Endothelial cell of umbilical vein (primary cell): ENCODE measurements at regions not wholly inside any gene's neighbourhood (a gene's known extent, or its start where the extent isn't known, plus 50 kb on each side); places are given as distances from the start of the nearest gene placed in this dataset.

ENCODE experiments used
- BruUV-seq: library from RNA; stranded (reverse); fragments of 400-500 nt; replicated peaks from 2 replicates; lab custom pipeline; 2021; lab: Mats Ljungman, UMichigan
- CTCF ChIA-PET: fragments of 300-600, 350-600 bp; sonication (Branson Sonifier 250); formaldehyde crosslinking; loops from one replicate; lab custom pipeline; 2021; ENCODE audit warnings: antibody characterized with exemption, inconsistent platforms; lab: Charles Lee
- POLR2A ChIA-PET: fragments of 300-600, 350-600 bp; sonication (Branson Sonifier 250); formaldehyde crosslinking; loops from one replicate; lab custom pipeline; 2021; ENCODE audit warnings: antibody characterized with exemption, inconsistent platforms; lab: Charles Lee
- DNase-seq: peaks from one replicate; pipeline ENCODE4 v3.0.0-alpha.2; 2011; ENCODE audit warnings: low read depth, low spot score
- FAIRE-seq: peaks from 2 replicates; lab custom pipeline; 2011; peaks lifted over from hg19 to GRCh38; lab: Jason Lieb, UNC
- H2AFZ ChIP-seq: 2 replicates; pipeline ENCODE4 v1.6.0; 2012; ENCODE audit warnings: low read depth, low read length, control low read depth, inconsistent platforms
- H3K27ac ChIP-seq: 2 replicates; pipeline ENCODE4 v1.5.1; 2011; ENCODE audit warnings: low read depth, mild to moderate bottlenecking, control low read depth, low read length, moderate library complexity; ENCODE audit not compliant: insufficient read depth
- H3K27me3 ChIP-seq, 2 experiments: 2 replicates each; pipeline versions ENCODE4 v1.6.0 to v1.6.1; 2011; ENCODE audit warnings: low read length in 2 of 2, mixed read lengths in 1 of 2; ENCODE audit not compliant: control insufficient read depth in 2 of 2, insufficient read depth in 2 of 2
- H3K36me3 ChIP-seq, 2 experiments: 2 replicates in 1 of 2; 3 replicates in 1 of 2; pipeline ENCODE4 v1.5.1; 2011; ENCODE audit warnings: low read length in 2 of 2, mild to moderate bottlenecking in 1 of 2, moderate library complexity in 1 of 2; ENCODE audit not compliant: control insufficient read depth in 2 of 2, insufficient read depth in 2 of 2; ENCODE audit errors: extremely low read depth in 1 of 2
- H3K4me1 ChIP-seq: 3 replicates; pipeline ENCODE4 v1.5.1; 2011; ENCODE audit warnings: mild to moderate bottlenecking, low read length; ENCODE audit not compliant: control insufficient read depth, insufficient read depth; ENCODE audit errors: extremely low read depth
- H3K4me2 ChIP-seq: 2 replicates; pipeline ENCODE4 v1.6.1; 2011; ENCODE audit warnings: low read length, control low read depth, mixed read lengths; ENCODE audit not compliant: insufficient read depth
- H3K4me3 ChIP-seq, 3 experiments: fragments of 200-600 bp in 1 of 3; sonication (generic), shearing (Covaris generic) in 1 of 3; replicated peaks in 1 of 3; 2 replicates each; pipeline ENCODE4 v1.5.1; 2011 to 2016; ENCODE audit warnings: control low read depth in 3 of 3, low read length in 3 of 3, mild to moderate bottlenecking in 2 of 3, inconsistent platforms in 1 of 3, low read depth in 1 of 3, moderate library complexity in 1 of 3; ENCODE audit not compliant: insufficient read depth in 1 of 3
- H3K79me2 ChIP-seq: 2 replicates; pipeline ENCODE4 v1.6.0; 2012; ENCODE audit warnings: low read length, inconsistent platforms; ENCODE audit not compliant: control insufficient read depth, insufficient read depth
- H3K9ac ChIP-seq: replicated peaks from 2 replicates; pipeline ENCODE3; 2011; ENCODE audit warnings: low read length, control low read depth; ENCODE audit not compliant: insufficient read depth; ENCODE audit errors: extremely low read depth
- H3K9me1 ChIP-seq: replicated peaks from 3 replicates; pipeline ENCODE4 v1.6.0; 2011; ENCODE audit warnings: mild to moderate bottlenecking, low read length; ENCODE audit not compliant: control insufficient read depth, insufficient read depth; ENCODE audit errors: extremely low read depth
- H3K9me3 ChIP-seq: replicated peaks from 2 replicates; pipeline ENCODE4 v1.5.1; 2012; ENCODE audit warnings: low read length, inconsistent platforms; ENCODE audit not compliant: control insufficient read depth, insufficient read depth
- H4K20me1 ChIP-seq: replicated peaks from 2 replicates; pipeline ENCODE3; 2011; ENCODE audit warnings: mild to moderate bottlenecking, low read length; ENCODE audit not compliant: control insufficient read depth, insufficient read depth; ENCODE audit errors: extremely low read depth
- EZH2 ChIP-seq: IDR thresholded peaks from 2 replicates; pipeline ENCODE4 v1.6.1; 2012; ENCODE audit warnings: borderline replicate concordance, low read depth, mild to moderate bottlenecking, moderate library complexity, low read length, inconsistent platforms; ENCODE audit not compliant: severe bottlenecking
- FOS ChIP-seq: IDR thresholded peaks from 2 replicates; pipeline ENCODE4 v1.6.1; 2011; ENCODE audit warnings: mild to moderate bottlenecking, low read length, moderate library complexity, borderline replicate concordance; ENCODE audit not compliant: insufficient read depth
- GATA2 ChIP-seq: IDR thresholded peaks from 2 replicates; pipeline ENCODE4 v1.7.0; 2011; ENCODE audit warnings: low read depth, mild to moderate bottlenecking, moderate library complexity, mixed read lengths, low read length; ENCODE audit not compliant: insufficient read length, insufficient read depth
- JUN ChIP-seq: IDR thresholded peaks from 2 replicates; pipeline ENCODE4 v1.6.1; 2011; ENCODE audit warnings: borderline replicate concordance, low read depth; ENCODE audit not compliant: insufficient read length, insufficient read depth
- MAX ChIP-seq: IDR thresholded peaks from 2 replicates; pipeline ENCODE4 v1.6.1; 2011; ENCODE audit not compliant: insufficient read depth, insufficient read length
- MYC ChIP-seq: IDR thresholded peaks from one replicate; pipeline ENCODE4 v1.6.1; 2011; ENCODE audit warnings: mild to moderate bottlenecking, low read depth, low read length
- POLR2A ChIP-seq: IDR thresholded peaks from 2 replicates; pipeline ENCODE4 v1.6.1; 2012; ENCODE audit warnings: low read depth, mild to moderate bottlenecking, control low read depth, low read length
- POLR2AphosphoS5 ChIP-seq: IDR thresholded peaks from 2 replicates; pipeline ENCODE4 v1.6.1; 2012; ENCODE audit warnings: low read depth, mild to moderate bottlenecking, control low read depth, low read length, moderate library complexity; ENCODE audit not compliant: insufficient read depth
- dilution Hi-C: fragments of 300-500 bp; cut with MboI; formaldehyde crosslinking; loops from one replicate; pipeline ENCODE4 v1.15.0; 2019; ENCODE audit warnings: low sequenced_read_pairs; ENCODE audit not compliant: extremely low pct_ligation_motif_present
- intact Hi-C: fragments of 100-400 bp; cut with micrococcal nuclease; formaldehyde crosslinking; loops from one replicate; pipeline ENCODE4 v1.10.0; 2022
- TF ChIP-seq, protein P1 (sequence below), 2 donors: IDR thresholded peaks; 1 replicate in 1 of 2; 2 replicates in 1 of 2; pipeline ENCODE4 v1.5.1; 2011; ENCODE audit warnings: low read length in 2 of 2, mild to moderate bottlenecking in 2 of 2, moderate library complexity in 2 of 2, control low read depth in 1 of 2, inconsistent platforms in 1 of 2, low read depth in 1 of 2; ENCODE audit not compliant: insufficient read depth in 1 of 2; ENCODE audit errors: extremely low read depth in 1 of 2

- TF ChIP-seq MAX (no peak), POLR2AphosphoS5 (no peak), JUN (no peak), MYC (no peak), POLR2A (no peak), EZH2 (no peak), GATA2 (no peak), FOS (no peak)
- TF ChIP-seq, protein P1, sequence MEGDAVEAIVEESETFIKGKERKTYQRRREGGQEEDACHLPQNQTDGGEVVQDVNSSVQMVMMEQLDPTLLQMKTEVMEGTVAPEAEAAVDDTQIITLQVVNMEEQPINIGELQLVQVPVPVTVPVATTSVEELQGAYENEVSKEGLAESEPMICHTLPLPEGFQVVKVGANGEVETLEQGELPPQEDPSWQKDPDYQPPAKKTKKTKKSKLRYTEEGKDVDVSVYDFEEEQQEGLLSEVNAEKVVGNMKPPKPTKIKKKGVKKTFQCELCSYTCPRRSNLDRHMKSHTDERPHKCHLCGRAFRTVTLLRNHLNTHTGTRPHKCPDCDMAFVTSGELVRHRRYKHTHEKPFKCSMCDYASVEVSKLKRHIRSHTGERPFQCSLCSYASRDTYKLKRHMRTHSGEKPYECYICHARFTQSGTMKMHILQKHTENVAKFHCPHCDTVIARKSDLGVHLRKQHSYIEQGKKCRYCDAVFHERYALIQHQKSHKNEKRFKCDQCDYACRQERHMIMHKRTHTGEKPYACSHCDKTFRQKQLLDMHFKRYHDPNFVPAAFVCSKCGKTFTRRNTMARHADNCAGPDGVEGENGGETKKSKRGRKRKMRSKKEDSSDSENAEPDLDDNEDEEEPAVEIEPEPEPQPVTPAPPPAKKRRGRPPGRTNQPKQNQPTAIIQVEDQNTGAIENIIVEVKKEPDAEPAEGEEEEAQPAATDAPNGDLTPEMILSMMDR (IDR thresholded peaks at IDR 0.05; ENCODE audit: extremely low read depth in 1 of 2, insufficient read depth in 1 of 2, low read depth in 1 of 2, low read length in 2 of 2), result no peak
- Histone ChIP-seq H3K27me3 (no peaks in the 10 kb centered on the region), H3K27ac (no peak overlapping the region), H2AFZ (no peak overlapping the region), H4K20me1 (no peaks in the 10 kb centered on the region), H3K4me3 (no peak overlapping the region), H3K9ac (no peak overlapping the region), H3K9me1 (no peaks in the 10 kb centered on the region), H3K4me2 (no peak overlapping the region), H3K9me3 (no peaks in the 10 kb centered on the region), H3K36me3 (no peaks in the 10 kb centered on the region), H3K79me2 (no peaks in the 10 kb centered on the region), H3K4me1 (no peaks in the 10 kb centered on the region)
- intact Hi-C loops (no loop called here), dilution Hi-C loops (no loop called here)
- no TSS peak for BruUV-seq
- ChIA-PET CTCF (no interaction called here), POLR2A (no interaction called here)
- DNase-seq, result no peak
- no peak for FAIRE-seq
Observed at GRCh38 chr13:58879114-58879513, 1247.6 kb downstream of the PCDH17 start.
